Liver (tissue), 7 donors: ENCODE measurements at regions not wholly inside any gene's neighbourhood (a gene's known extent, or its start where the extent isn't known, plus 50 kb on each side); places are given as distances from the start of the nearest gene placed in this dataset.

Experiments used
- DNase-seq: peaks from one replicate; pipeline ENCODE4 v3.0.0-alpha.2; 2017; ENCODE audit warnings: low spot score
- H3K27ac ChIP-seq, 2 donors: one replicate each; pipeline ENCODE4 v1.7.0; 2013; ENCODE audit warnings: inconsistent platforms in 2 of 2, low read length in 2 of 2, control low read depth in 1 of 2, low read depth in 1 of 2, mild to moderate bottlenecking in 1 of 2
- H3K27me3 ChIP-seq, 4 donors: one replicate each; pipeline versions ENCODE4 v1.6.1 to v1.7.0; 2013; ENCODE audit warnings: low read length in 3 of 4, inconsistent platforms in 1 of 4, mild to moderate bottlenecking in 1 of 4, moderate library complexity in 1 of 4; ENCODE audit not compliant: control insufficient read depth in 4 of 4, insufficient read depth in 4 of 4
- H3K36me3 ChIP-seq, 4 donors: one replicate each; pipeline versions ENCODE4 v1.6.1 to v1.7.0; 2013; ENCODE audit warnings: low read length in 3 of 4, mild to moderate bottlenecking in 3 of 4, low read depth in 1 of 4, moderate library complexity in 1 of 4; ENCODE audit not compliant: control insufficient read depth in 4 of 4, insufficient read depth in 3 of 4
- H3K4me1 ChIP-seq, 4 donors: one replicate each; pipeline versions ENCODE4 v1.6.1 to v1.7.0; 2013; ENCODE audit warnings: low read length in 3 of 4, mild to moderate bottlenecking in 3 of 4, moderate library complexity in 1 of 4; ENCODE audit not compliant: control insufficient read depth in 4 of 4, insufficient read depth in 4 of 4
- H3K4me3 ChIP-seq, 3 donors: one replicate each; pipeline versions ENCODE4 v1.6.1 to v1.7.0; 2013; ENCODE audit warnings: low read length in 3 of 3, control low read depth in 1 of 3, low read depth in 1 of 3, mild to moderate bottlenecking in 1 of 3
- H3K9ac ChIP-seq, 2 donors: one replicate each; pipeline ENCODE4 v1.7.0; 2013; ENCODE audit warnings: low read length in 2 of 2, mild to moderate bottlenecking in 2 of 2, moderate library complexity in 2 of 2, control low read depth in 1 of 2, low read depth in 1 of 2
- H3K9me3 ChIP-seq, 4 donors: one replicate each; pipeline versions ENCODE4 v1.6.1 to v1.7.0; 2013; ENCODE audit warnings: low read length in 3 of 4; ENCODE audit not compliant: control insufficient read depth in 4 of 4
- ATF3 ChIP-seq: IDR thresholded peaks from 2 replicates; pipeline ENCODE4 v1.6.1; 2016; ENCODE audit warnings: antibody characterized with exemption
- FOXA1 ChIP-seq: IDR thresholded peaks from 2 replicates; pipeline ENCODE4 v1.6.1; 2016; ENCODE audit warnings: antibody characterized with exemption
- FOXA2 ChIP-seq: IDR thresholded peaks from 2 replicates; pipeline ENCODE4 v1.6.1; 2016; ENCODE audit warnings: antibody characterized with exemption
- GABPA ChIP-seq, 2 donors: IDR thresholded peaks in 1 of 2; conservative IDR thresholded peaks in 1 of 2; 2 replicates each; pipeline ENCODE4 v1.6.1; 2016; ENCODE audit warnings: antibody characterized with exemption in 2 of 2, mild to moderate bottlenecking in 1 of 2, moderate library complexity in 1 of 2
- HNF4A ChIP-seq, 2 donors: conservative IDR thresholded peaks; 2 replicates each; pipeline ENCODE4 v1.6.1; 2016; ENCODE audit warnings: antibody characterized with exemption in 2 of 2, mild to moderate bottlenecking in 2 of 2
- HNF4G ChIP-seq: IDR thresholded peaks from 2 replicates; pipeline ENCODE4 v1.6.1; 2016; ENCODE audit warnings: antibody characterized with exemption
- JUND ChIP-seq, 2 donors: IDR thresholded peaks; 2 replicates each; pipeline ENCODE4 v1.6.1; 2016; ENCODE audit warnings: antibody characterized with exemption in 2 of 2
- MAX ChIP-seq: IDR thresholded peaks from 2 replicates; pipeline ENCODE4 v1.6.1; 2016; ENCODE audit warnings: antibody characterized with exemption
- NR2F2 ChIP-seq: IDR thresholded peaks from 2 replicates; pipeline ENCODE4 v1.6.1; 2016; ENCODE audit warnings: antibody characterized with exemption
- RAD21 ChIP-seq, 2 donors: IDR thresholded peaks; 2 replicates each; pipeline ENCODE4 v1.6.1; 2016; ENCODE audit warnings: antibody characterized with exemption in 2 of 2, mild to moderate bottlenecking in 2 of 2
- RXRA ChIP-seq, 2 donors: IDR thresholded peaks; 2 replicates each; pipeline ENCODE4 v1.6.1; 2017 to 2018; ENCODE audit warnings: antibody characterized with exemption in 2 of 2, mild to moderate bottlenecking in 1 of 2
- SP1 ChIP-seq: IDR thresholded peaks from 2 replicates; pipeline ENCODE4 v1.6.1; 2018; ENCODE audit warnings: antibody characterized with exemption, mild to moderate bottlenecking
- TAF1 ChIP-seq: conservative IDR thresholded peaks from 2 replicates; pipeline ENCODE4 v1.6.1; 2016; ENCODE audit warnings: antibody characterized with exemption, mild to moderate bottlenecking
- YY1 ChIP-seq: IDR thresholded peaks from 2 replicates; pipeline ENCODE4 v1.6.1; 2016; ENCODE audit warnings: antibody characterized with exemption, mild to moderate bottlenecking
- ZBTB33 ChIP-seq: IDR thresholded peaks from 2 replicates; pipeline ENCODE4 v1.6.1; 2016; ENCODE audit warnings: antibody characterized with exemption
- WGBS: extraction: QIAGEN DNeasy Blood & Tissue Kit; methylation state at CpG from one replicate; pipeline ENCODE4 v1.1.7; 2013; 5-methylcytosine and 5-hydroxymethylcytosine counted together
- donor health status: healthy.
- donor health status: healthy.
- donor health status: healthy.
- donor health status: healthy.

- TF ChIP-seq FOXA1 (no peak), HNF4A (conservative IDR thresholded peaks at IDR 0.05) (no peak), YY1 (no peak), RAD21 (IDR thresholded peaks at IDR 0.05) (no peak), SP1 (no peak), FOXA2 (no peak), ATF3 (no peak), JUND (IDR thresholded peaks at IDR 0.05) (no peak), HNF4G (no peak)
These were observed 179.3 kb downstream of the GAS1 start (continued) for GRCh38 chr9:86768020-86768419.

GRCh38 chr9:86767373-86767772 lies 179.9 kb downstream of the GAS1 start:
- no peaks in the 10 kb centered on the region for H3K4me1 ChIP-seq
- TF ChIP-seq JUND (IDR thresholded peaks at IDR 0.05) (no peak), ZBTB33 (no peak)
- no peak for DNase-seq

GRCh38 chr9:86766912-86767311 lies 180.4 kb downstream of the GAS1 start:
- no peak overlapping the region for H3K9ac ChIP-seq
- H3K4me1 ChIP-seq, result no peaks in the 10 kb centered on the region
- no peak overlapping the region for H3K4me3 ChIP-seq
- DNase-seq, result no peak
- H3K9me3 ChIP-seq, result no peaks in the 10 kb centered on the region
- peaks cover 0 to 7% (median 0%) of the 10 kb centered on the region in 4 donors for H3K27me3 ChIP-seq
- no peak overlapping the region for H3K27ac ChIP-seq
- H3K36me3 ChIP-seq, result peaks cover 0 to 1% (median 0%) of the 10 kb centered on the region in 4 donors
- no peak for TF ChIP-seq RXRA (IDR thresholded peaks at IDR 0.05)
- TF ChIP-seq GABPA (IDR thresholded peaks at IDR 0.05 in 1 of 2, conservative IDR thresholded peaks at IDR 0.05 in 1 of 2), result no peak
- no peak for TF ChIP-seq FOXA2
- TF ChIP-seq MAX, result no peak
- TF ChIP-seq HNF4A (conservative IDR thresholded peaks at IDR 0.05), result no peak
- TF ChIP-seq SP1, result no peak
- no peak for TF ChIP-seq NR2F2
- no peak for TF ChIP-seq JUND (IDR thresholded peaks at IDR 0.05)
- no peak for TF ChIP-seq RAD21 (IDR thresholded peaks at IDR 0.05)
- 70% methylated on average over 7 of the region's 7 CpGs for WGBS

More at GRCh38 chr9:86767373-86767772, 179.9 kb downstream of the GAS1 start:
- H3K4me3 ChIP-seq, result no peak overlapping the region
- H3K27me3 ChIP-seq, result peaks cover 0 to 7% (median 0%) of the 10 kb centered on the region in 4 donors
- H3K9ac ChIP-seq, result no peak overlapping the region
- no peaks in the 10 kb centered on the region for H3K9me3 ChIP-seq
- 72% methylated on average over 4 of the region's 4 CpGs for WGBS
- no peak overlapping the region for H3K27ac ChIP-seq
- peaks cover 0 to 1% (median 0%) of the 10 kb centered on the region in 4 donors for H3K36me3 ChIP-seq

- TF ChIP-seq SP1 (no peak), RXRA (IDR thresholded peaks at IDR 0.05) (no peak), RAD21 (IDR thresholded peaks at IDR 0.05) (no peak), YY1 (no peak), TAF1 (no peak)
- H3K27ac ChIP-seq, result no peak overlapping the region
- no peaks in the 10 kb centered on the region for H3K4me1 ChIP-seq
- peaks cover 0 to 7% (median 0%) of the 10 kb centered on the region in 4 donors for H3K27me3 ChIP-seq
- no peak overlapping the region for H3K4me3 ChIP-seq
- no peak overlapping the region for H3K9ac ChIP-seq
- DNase-seq, result no peak
- no peaks in the 10 kb centered on the region for H3K9me3 ChIP-seq
- WGBS, result 86% methylated on average over 6 of the region's 6 CpGs
- H3K36me3 ChIP-seq, result peaks cover 0 to 1% (median 0%) of the 10 kb centered on the region in 4 donors
These were observed 180.8 kb downstream of the GAS1 start for GRCh38 chr9:86766511-86766910.
